ENCODE measurements at regions not wholly inside any gene's neighbourhood (a gene's known extent, or its start where the extent isn't known, plus 50 kb on each side); places are given as distances from the start of the nearest gene placed in this dataset.

DNA sequence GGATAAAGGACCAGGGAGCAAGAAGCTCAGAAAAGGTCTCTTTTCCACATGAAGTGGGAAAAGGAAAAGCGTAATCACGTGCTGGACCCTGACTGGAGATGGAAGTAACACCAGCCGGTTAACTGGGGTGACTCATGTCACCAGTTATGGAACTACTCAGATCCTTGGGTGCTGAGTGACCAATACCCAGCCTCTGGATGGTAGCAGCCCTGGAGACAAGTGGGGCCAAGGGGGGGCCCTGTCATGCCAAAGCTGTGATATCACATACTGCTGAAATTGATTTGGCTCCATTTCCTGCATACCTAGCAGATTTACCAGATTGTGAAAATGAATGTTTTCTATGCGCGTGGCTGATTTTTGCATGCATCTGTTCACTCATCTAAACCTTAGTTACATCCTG lies 158.9 kb downstream of the ZIC5 start:
- Histone ChIP-seq H3K4me1 (ENCODE audit: control insufficient read depth, insufficient read depth, low read length) (no peaks in the 10 kb centered on the region), H3K27ac (ENCODE audit: low read depth, low read length) (no peak overlapping the region), H3K9me3 (ENCODE audit: control insufficient read depth, insufficient read depth, low read length) (no peaks in the 10 kb centered on the region), H3K27me3 (ENCODE audit: control insufficient read depth, insufficient read depth, low read length) (peaks cover 3% of the 10 kb centered on the region), H3K4me3 (ENCODE audit: low read depth, low read length) (no peak overlapping the region), H3K36me3 (ENCODE audit: control insufficient read depth, insufficient read depth, low read length) (no peaks in the 10 kb centered on the region)
- peak in 2 of 6 donors; percentile 22 to 58 for DNase-seq (ENCODE audit: low read depth in 4 of 6, low spot score in 6 of 6)
- 100% methylated on average over 3 of the region's 5 CpGs for WGBS (ENCODE audit: insufficient coverage)

DNA sequence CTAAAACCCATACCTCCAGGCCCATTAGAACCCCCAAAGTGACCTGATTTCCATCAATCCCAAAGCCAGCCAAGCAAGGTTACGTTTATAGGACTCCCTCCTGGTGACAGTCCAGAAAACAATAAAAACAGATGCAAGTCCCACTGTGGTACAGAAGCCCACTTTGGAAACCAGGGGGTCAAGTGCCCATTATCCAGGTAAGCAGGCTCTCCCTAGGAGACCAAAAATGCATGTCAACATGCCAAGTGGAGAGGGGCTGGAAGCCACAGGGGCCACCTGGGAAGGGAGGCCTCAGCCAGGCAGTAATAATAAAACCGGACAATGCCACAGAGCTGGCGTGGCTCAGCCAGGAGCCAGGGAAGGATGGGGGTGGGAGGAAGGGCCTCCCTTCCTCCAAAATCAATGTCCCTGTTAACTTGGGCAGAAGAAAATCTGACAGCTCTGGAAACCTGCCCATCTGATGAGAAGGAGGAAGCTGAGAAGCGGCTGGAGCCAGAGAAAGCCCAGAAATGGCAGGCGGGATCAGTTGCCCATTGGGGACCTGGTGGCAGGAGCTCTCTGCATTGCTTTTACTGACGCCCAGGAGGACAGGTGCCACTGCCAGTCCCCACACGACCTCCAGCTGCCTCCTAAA lies 160.4 kb downstream of the ZIC5 start:
- H3K4me1 ChIP-seq (ENCODE audit: control insufficient read depth, insufficient read depth, low read length) = no peaks in the 10 kb centered on the region

DNA sequence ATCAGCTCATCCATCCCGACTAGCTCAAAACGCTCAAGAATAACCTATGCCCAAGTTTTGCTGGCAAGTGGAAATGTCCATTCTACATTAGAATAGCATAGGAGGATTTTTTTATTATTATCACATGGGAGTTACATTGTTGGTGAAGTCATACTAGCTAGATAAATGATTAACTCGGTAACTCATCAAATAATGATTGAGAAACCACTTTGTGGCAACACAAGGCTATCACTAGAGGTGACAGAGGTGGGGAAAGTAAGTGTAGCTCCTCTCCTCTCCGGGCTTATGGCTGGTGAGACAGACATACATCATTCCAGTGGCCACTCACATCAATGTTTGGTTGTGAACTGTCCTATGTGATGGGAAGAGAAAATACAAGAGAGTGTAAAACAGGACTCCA lies 161.6 kb downstream of the ZIC5 start:
- Histone ChIP-seq H3K9me3 (ENCODE audit: control insufficient read depth, insufficient read depth, low read length) (no peaks in the 10 kb centered on the region), H3K4me1 (ENCODE audit: control insufficient read depth, insufficient read depth, low read length) (no peaks in the 10 kb centered on the region), H3K36me3 (ENCODE audit: control insufficient read depth, insufficient read depth, low read length) (no peaks in the 10 kb centered on the region), H3K27me3 (ENCODE audit: control insufficient read depth, insufficient read depth, low read length) (peaks cover 3% of the 10 kb centered on the region), H3K27ac (ENCODE audit: low read depth, low read length) (no peak overlapping the region), H3K4me3 (ENCODE audit: low read depth, low read length) (no peak overlapping the region)
- no peak for DNase-seq (ENCODE audit: low read depth in 4 of 6, low spot score in 6 of 6)
- WGBS (ENCODE audit: insufficient coverage) = no CpG with 5 or more reads among the region's 4 CpGs

More for the DNA sequence above, 160.4 kb downstream of the ZIC5 start:
- H3K4me3 ChIP-seq (ENCODE audit: low read depth, low read length) = no peak overlapping the region
- no peak overlapping the region for H3K27ac ChIP-seq (ENCODE audit: low read depth, low read length)
- H3K27me3 ChIP-seq (ENCODE audit: control insufficient read depth, insufficient read depth, low read length) = peaks cover 3% of the 10 kb centered on the region
- DNase-seq (ENCODE audit: low read depth in 4 of 6, low spot score in 6 of 6) = no peak
- no peaks in the 10 kb centered on the region for H3K9me3 ChIP-seq (ENCODE audit: control insufficient read depth, insufficient read depth, low read length)
- H3K36me3 ChIP-seq (ENCODE audit: control insufficient read depth, insufficient read depth, low read length) = no peaks in the 10 kb centered on the region
- 73% methylated on average over 6 of the region's 7 CpGs for WGBS (ENCODE audit: insufficient coverage)

DNA sequence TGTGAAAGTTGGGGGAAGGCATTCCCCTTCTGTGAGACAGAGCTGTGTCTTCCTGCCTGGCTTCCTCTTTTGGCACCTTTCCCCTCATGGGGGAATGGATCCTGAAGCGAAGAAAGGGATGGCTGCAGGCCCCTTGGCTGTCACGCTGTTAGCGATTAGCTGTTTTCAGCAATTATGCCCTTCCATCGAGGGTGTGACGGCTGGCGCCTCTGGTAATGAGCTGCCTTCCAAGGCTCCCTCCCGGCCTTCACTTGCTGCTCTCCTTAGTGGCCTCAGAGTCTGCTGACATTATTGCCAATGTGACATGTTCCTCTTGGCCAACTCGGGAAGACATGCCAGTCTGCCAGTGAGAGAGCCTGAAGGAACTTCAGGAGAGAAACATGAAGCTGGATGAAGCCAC lies 162.1 kb downstream of the ZIC5 start:
- DNase-seq (ENCODE audit: low read depth in 4 of 6, low spot score in 6 of 6) = peak in 1 of 6 donors; percentile 64
- no peaks in the 10 kb centered on the region for H3K4me1 ChIP-seq (ENCODE audit: control insufficient read depth, insufficient read depth, low read length)

DNA sequence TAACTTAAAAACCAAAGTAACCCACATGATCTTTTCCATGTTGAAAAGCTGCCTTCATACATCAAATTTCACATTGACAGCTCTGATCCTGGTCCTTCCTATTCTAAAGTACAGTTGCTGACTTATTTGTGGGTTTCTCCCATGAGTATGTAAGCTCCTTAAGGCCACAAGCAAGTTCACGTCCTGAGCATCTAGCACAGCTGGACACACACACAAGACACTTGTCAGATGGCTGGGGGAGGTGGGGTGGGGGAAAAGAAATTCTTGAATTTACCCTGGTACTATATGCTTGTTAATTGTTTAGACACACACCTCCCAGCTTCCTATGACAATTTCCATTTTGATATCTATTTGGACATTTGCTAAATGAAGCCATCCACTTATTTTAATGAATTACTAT lies 162.8 kb downstream of the ZIC5 start:
- DNase-seq (ENCODE audit: low read depth in 4 of 6, low spot score in 6 of 6) = no peak
- no peaks in the 10 kb centered on the region for H3K4me1 ChIP-seq (ENCODE audit: control insufficient read depth, insufficient read depth, low read length)
- H3K9me3 ChIP-seq (ENCODE audit: control insufficient read depth, insufficient read depth, low read length) = no peaks in the 10 kb centered on the region
- peaks cover 3% of the 10 kb centered on the region for H3K27me3 ChIP-seq (ENCODE audit: control insufficient read depth, insufficient read depth, low read length)
- H3K27ac ChIP-seq (ENCODE audit: low read depth, low read length) = no peak overlapping the region
- WGBS (ENCODE audit: insufficient coverage) = no CpG with 5 or more reads among the region's 1 CpG
- no peak overlapping the region for H3K4me3 ChIP-seq (ENCODE audit: low read depth, low read length)
- H3K36me3 ChIP-seq (ENCODE audit: control insufficient read depth, insufficient read depth, low read length) = no peaks in the 10 kb centered on the region

More for the DNA sequence above, 162.1 kb downstream of the ZIC5 start:
- Histone ChIP-seq H3K36me3 (ENCODE audit: control insufficient read depth, insufficient read depth, low read length) (no peaks in the 10 kb centered on the region), H3K27ac (ENCODE audit: low read depth, low read length) (no peak overlapping the region), H3K9me3 (ENCODE audit: control insufficient read depth, insufficient read depth, low read length) (no peaks in the 10 kb centered on the region), H3K4me3 (ENCODE audit: low read depth, low read length) (no peak overlapping the region), H3K27me3 (ENCODE audit: control insufficient read depth, insufficient read depth, low read length) (peaks cover 3% of the 10 kb centered on the region)
- WGBS (ENCODE audit: insufficient coverage) = 62% methylated on average over 8 of the region's 8 CpGs

DNA sequence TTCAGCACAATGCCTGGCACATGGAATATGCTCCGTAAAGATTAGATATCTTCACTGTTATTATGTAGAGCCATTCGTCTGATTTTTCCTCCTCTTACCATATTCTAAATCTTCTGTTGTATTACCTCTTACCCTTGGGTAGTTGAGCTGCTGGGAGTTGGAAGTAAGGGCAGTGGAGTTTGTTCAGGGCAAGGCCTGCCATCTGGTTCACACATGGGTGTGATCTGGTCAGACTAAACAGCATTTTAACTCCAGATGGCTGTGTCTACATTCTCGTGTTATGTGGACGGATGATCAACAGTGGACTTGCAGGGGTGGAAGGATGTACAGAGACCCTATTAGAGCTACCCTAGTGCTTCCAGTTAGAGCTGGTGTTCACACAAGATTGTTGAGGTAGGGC lies 164.9 kb downstream of the ZIC5 start:
- no peak overlapping the region for H3K27ac ChIP-seq (ENCODE audit: low read depth, low read length)
- no peaks in the 10 kb centered on the region for H3K36me3 ChIP-seq (ENCODE audit: control insufficient read depth, insufficient read depth, low read length)
- H3K4me1 ChIP-seq (ENCODE audit: control insufficient read depth, insufficient read depth, low read length) = peaks cover 4% of the 10 kb centered on the region
- no peaks in the 10 kb centered on the region for H3K9me3 ChIP-seq (ENCODE audit: control insufficient read depth, insufficient read depth, low read length)
- peaks cover under 1% of the 10 kb centered on the region for H3K27me3 ChIP-seq (ENCODE audit: control insufficient read depth, insufficient read depth, low read length)
- no peak overlapping the region for H3K4me3 ChIP-seq (ENCODE audit: low read depth, low read length)
- DNase-seq (ENCODE audit: low read depth in 4 of 6, low spot score in 6 of 6) = no peak
- 72% methylated on average over 2 of the region's 4 CpGs for WGBS (ENCODE audit: insufficient coverage)

DNA sequence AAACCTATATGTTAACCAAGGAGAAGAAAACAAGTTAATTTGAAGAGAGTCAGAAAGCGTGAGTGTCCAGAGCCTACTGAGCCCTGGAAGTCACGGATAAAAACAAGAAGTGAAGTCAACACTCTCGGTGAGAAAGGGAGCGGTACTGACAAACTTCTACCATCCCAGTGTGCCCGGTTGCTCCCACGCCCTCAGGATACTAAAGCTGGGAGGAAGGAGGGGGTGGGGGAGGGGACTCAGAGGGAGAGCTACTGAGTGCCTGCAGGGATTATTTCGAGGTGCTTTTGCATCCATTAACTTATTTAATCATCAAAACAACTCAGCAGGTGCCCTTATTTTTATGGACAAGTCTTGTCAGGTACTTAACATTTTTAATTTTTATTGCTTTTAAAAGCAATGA lies 166.2 kb downstream of the ZIC5 start:
- Histone ChIP-seq H3K4me1 (ENCODE audit: control insufficient read depth, insufficient read depth, low read length) (peaks cover 4% of the 10 kb centered on the region), H3K36me3 (ENCODE audit: control insufficient read depth, insufficient read depth, low read length) (no peaks in the 10 kb centered on the region), H3K9me3 (ENCODE audit: control insufficient read depth, insufficient read depth, low read length) (no peaks in the 10 kb centered on the region), H3K27ac (ENCODE audit: low read depth, low read length) (no peak overlapping the region), H3K4me3 (ENCODE audit: low read depth, low read length) (no peak overlapping the region), H3K27me3 (ENCODE audit: control insufficient read depth, insufficient read depth, low read length) (no peaks in the 10 kb centered on the region)
- no CpG with 5 or more reads among the region's 7 CpGs for WGBS (ENCODE audit: insufficient coverage)
- no peak for DNase-seq (ENCODE audit: low read depth in 4 of 6, low spot score in 6 of 6)

DNA sequence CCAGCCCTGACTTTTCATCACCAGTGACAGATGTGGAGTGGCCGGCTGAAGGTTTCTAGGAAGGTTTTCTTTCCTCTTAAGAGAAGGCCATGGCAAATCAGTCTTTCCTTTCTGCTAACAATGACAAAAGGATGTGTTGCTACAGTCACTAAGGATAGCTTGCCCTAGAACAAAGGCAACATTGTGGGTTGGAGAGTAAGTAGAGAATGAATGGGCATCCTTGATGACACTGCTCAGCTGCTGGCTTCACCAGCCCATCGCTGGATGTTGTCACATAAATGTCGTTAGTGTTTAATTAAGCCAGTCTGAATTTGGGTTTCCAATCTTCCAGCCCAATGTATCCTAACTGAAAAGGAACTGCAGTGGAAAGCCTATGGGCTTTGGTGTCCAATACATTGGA lies 168.4 kb downstream of the ZIC5 start:
- WGBS (ENCODE audit: insufficient coverage) = 34% methylated on average over 3 of the region's 3 CpGs
- no peaks in the 10 kb centered on the region for H3K36me3 ChIP-seq (ENCODE audit: control insufficient read depth, insufficient read depth, low read length)
- no peak overlapping the region for H3K27ac ChIP-seq (ENCODE audit: low read depth, low read length)
- peak in 2 of 6 donors; percentile 29 to 35 for DNase-seq (ENCODE audit: low read depth in 4 of 6, low spot score in 6 of 6)
- H3K4me3 ChIP-seq (ENCODE audit: low read depth, low read length) = no peak overlapping the region
- H3K9me3 ChIP-seq (ENCODE audit: control insufficient read depth, insufficient read depth, low read length) = no peaks in the 10 kb centered on the region
- H3K27me3 ChIP-seq (ENCODE audit: control insufficient read depth, insufficient read depth, low read length) = no peaks in the 10 kb centered on the region
- H3K4me1 ChIP-seq (ENCODE audit: control insufficient read depth, insufficient read depth, low read length) = peaks cover 4% of the 10 kb centered on the region

DNA sequence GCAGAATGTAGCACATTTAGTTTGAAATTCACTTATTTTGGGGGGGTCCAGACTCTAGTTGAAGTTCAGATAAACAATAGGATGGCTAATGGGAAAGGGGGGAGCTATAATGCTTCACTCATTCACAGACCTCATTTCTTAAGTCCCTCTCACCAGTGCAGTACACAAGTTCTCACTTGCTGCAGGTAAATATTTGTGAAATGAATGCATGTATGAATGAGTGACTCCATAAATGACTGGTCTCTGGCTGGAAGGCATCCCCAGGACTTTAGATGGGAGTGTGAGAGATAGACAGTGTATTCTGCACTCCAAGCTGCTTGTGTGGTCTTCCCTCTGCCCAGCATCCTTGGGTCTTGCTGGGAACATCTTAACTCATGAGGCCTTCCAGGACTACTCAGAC lies 169.2 kb downstream of the ZIC5 start:
- H3K4me3 ChIP-seq (ENCODE audit: low read depth, low read length) = no peak overlapping the region
- no peaks in the 10 kb centered on the region for H3K27me3 ChIP-seq (ENCODE audit: control insufficient read depth, insufficient read depth, low read length)
- no peak overlapping the region for H3K27ac ChIP-seq (ENCODE audit: low read depth, low read length)
- H3K4me1 ChIP-seq (ENCODE audit: control insufficient read depth, insufficient read depth, low read length) = peaks cover 4% of the 10 kb centered on the region
- no peaks in the 10 kb centered on the region for H3K36me3 ChIP-seq (ENCODE audit: control insufficient read depth, insufficient read depth, low read length)
- no peak for DNase-seq (ENCODE audit: low read depth in 4 of 6, low spot score in 6 of 6)
- H3K9me3 ChIP-seq (ENCODE audit: control insufficient read depth, insufficient read depth, low read length) = no peaks in the 10 kb centered on the region

DNA sequence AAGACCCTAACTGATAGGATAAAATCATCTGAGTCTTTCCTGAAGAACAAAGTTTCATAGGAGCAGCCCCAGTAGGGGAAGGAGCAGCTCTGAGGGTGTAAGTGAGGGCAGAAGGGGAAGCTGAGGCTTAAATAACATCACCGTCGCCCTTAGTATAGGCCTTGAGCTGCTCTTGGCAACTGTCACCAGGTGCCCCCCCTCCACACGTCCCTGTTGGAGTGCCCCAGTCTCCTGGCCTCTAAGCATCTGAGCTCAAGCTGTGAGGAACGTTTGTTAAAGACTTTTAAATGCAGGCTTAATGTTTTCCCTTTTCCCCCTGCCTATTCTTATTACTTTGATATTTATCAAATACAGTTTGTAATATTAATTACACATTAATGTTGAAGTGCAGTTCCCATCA lies 170.6 kb downstream of the ZIC5 start:
- H3K4me3 ChIP-seq (ENCODE audit: low read depth, low read length) = no peak overlapping the region
- H3K4me1 ChIP-seq (ENCODE audit: control insufficient read depth, insufficient read depth, low read length) = peaks cover 4% of the 10 kb centered on the region
- H3K9me3 ChIP-seq (ENCODE audit: control insufficient read depth, insufficient read depth, low read length) = no peaks in the 10 kb centered on the region
- no peaks in the 10 kb centered on the region for H3K27me3 ChIP-seq (ENCODE audit: control insufficient read depth, insufficient read depth, low read length)
- no peak overlapping the region for H3K27ac ChIP-seq (ENCODE audit: low read depth, low read length)
- DNase-seq (ENCODE audit: low read depth in 4 of 6, low spot score in 6 of 6) = no peak
- 7% methylated on average over 3 of the region's 4 CpGs for WGBS (ENCODE audit: insufficient coverage)
- H3K36me3 ChIP-seq (ENCODE audit: control insufficient read depth, insufficient read depth, low read length) = no peaks in the 10 kb centered on the region

Measured in spinal cord (tissue), 9 donors.